ENCODE measurements at regions not wholly inside any gene's neighbourhood (a gene's known extent, or its start where the extent isn't known, plus 50 kb on each side); places are given as distances from the start of the nearest gene placed in this dataset.
"Not testable (repeated sequence)": the region's sequence is repeated elsewhere in the genome, so short reads cannot be mapped to it uniquely, and the experiment has no call there.

DNA sequence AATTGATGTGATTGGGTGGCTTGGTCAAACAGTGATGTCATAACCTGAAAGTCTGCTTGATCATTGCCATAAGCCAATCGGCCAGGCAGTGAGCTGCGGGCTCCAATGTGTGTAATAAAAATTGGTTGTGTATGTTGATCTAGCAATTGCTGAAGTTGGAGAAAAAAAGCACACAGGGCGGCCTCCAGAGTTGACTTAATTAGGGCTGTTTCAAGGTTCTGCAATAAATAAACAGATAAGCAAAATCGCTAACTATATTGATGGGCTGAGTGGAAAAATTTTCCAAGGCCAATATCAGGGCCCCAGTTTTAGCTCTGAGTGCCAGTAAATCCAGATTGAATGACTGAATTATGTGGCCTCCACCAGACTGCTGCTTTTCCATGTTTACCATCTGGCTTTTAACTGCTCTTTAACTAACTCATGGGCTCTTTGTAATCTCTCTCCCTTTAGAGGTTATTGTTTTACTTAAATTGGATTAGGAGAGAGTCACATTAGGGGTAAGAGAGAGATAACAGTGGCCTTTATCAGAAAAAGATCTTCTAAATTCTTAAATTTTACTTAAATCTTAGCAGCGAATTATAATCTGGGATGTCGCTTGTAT, 160.6 kb upstream of the WDFY3 start:
- Mint-ChIP-seq H3K4me3 (no peak overlapping the region), H3K4me1 (ENCODE audit: low read depth) (no peaks in the 10 kb centered on the region), H3K27ac (no peak overlapping the region), H3K9me3 (no peaks in the 10 kb centered on the region), H3K36me3 (ENCODE audit: low read depth) (no peaks in the 10 kb centered on the region), H3K27me3 (ENCODE audit: low read depth) (no peaks in the 10 kb centered on the region)

DNA sequence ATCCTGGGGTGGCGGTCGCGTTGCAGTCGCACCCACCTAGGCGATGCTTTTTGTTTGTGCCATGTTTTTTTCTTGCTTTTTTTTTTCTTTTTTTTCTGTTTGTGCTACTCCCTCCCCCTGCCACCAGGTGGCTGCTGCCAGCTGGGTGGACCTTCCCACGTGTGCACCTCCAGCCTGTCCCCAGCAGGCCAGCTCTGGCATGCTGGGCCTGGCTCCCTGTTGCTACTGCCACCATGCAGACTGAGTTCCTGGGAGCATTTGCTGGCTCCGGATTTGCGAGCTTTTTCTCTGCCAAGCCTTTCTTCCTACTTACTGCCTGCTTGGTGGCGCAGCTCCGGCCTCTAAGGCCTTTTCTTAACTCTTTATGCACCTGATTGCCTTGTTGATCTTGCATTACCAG, 161.2 kb upstream of the WDFY3 start:
- Mint-ChIP-seq H3K4me3 (no peak overlapping the region), H3K27ac (no peak overlapping the region), H3K36me3 (ENCODE audit: low read depth) (no peaks in the 10 kb centered on the region), H3K9me3 (no peaks in the 10 kb centered on the region), H3K4me1 (ENCODE audit: low read depth) (no peaks in the 10 kb centered on the region), H3K27me3 (ENCODE audit: low read depth) (no peaks in the 10 kb centered on the region)

DNA sequence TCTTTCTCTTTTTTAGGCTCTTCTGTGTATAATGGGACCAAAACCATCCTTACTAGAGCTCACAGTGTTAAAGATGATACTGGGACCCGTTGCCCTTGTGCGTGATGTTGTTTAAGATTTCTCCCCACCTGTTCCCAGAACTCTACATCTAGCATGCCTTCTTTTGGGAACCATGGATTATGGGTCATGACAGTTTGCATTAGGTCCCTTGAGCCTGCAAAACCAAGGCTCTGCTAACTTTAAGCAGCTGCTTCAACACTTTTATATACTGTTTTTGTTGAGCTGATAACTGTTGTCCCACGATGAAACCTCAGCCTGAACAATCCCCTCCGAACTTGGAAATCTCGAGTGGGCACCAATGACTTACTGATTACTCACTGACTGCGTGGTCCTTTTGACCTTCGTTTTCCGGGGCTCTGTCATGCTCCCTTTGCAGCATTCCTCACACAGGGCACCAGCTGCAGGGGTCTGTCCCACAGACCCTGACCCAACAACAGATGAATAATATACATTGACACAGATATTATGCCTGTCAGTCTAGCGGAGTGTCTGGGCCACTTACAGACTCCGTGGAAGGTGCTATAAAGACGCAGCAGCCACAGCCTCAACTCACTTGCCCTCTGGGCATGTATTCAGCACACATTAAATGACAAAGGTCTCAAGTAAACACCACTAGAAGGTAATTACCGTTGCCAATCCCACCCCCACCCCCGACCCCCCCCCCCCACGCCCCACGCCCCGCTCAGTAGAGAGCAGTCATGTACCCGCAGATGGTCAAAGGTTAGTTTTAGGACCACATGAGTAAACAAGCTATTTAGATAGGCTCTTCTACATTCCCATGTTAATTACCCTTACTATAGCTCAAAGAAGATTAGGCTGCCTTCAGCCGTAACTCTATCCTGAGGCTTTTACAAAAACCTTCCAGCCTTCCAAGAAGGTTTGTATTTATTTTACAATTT, 162.0 kb upstream of the WDFY3 start:
- H3K4me3 Mint-ChIP-seq = no peak overlapping the region
- no peaks in the 10 kb centered on the region for H3K27me3 Mint-ChIP-seq (ENCODE audit: low read depth)
- H3K4me1 Mint-ChIP-seq (ENCODE audit: low read depth) = no peaks in the 10 kb centered on the region
- H3K27ac Mint-ChIP-seq = no peak overlapping the region
- H3K36me3 Mint-ChIP-seq (ENCODE audit: low read depth) = no peaks in the 10 kb centered on the region
- H3K9me3 Mint-ChIP-seq = no peaks in the 10 kb centered on the region

DNA sequence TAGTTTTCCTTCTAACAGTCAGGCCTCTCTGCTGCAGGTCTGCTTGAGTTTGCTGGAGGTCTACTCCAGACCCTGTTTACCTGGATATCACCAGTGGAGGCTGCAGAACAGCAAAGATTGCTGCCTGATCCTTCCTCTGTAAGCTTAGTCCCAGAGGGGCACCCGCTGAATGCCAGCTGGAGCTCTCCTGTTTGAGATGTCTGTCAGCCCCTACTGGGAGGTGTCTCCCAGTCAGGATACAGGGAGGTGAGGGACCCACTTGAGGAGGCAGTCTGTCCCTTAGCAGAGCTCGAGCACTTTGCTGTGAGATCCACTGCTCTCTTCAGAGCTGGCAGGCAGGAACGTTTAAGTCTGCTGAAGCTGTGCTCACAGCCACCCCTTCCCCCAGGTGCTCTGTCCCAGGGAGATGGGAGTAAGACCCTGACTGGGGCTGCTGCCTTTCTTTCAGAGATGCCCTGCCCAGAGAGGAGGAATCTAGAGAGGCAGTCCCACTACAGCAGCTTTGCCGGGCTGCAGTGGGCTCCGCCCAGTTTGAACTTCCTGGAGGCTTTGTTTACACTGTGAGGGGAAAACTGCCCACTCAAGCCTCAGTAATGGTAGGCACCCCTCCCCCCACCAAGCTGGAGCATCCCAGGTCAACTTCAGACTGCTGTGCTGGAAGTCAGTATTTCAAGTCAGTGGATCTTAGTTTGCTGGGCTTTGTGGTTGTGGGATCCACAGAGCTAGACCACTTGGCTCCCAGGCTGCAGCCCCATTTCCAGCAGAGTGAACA, 163.1 kb upstream of the WDFY3 start:
- not testable (repeated sequence) for H3K36me3 Mint-ChIP-seq (ENCODE audit: low read depth); H3K27me3 Mint-ChIP-seq (ENCODE audit: low read depth); H3K27ac Mint-ChIP-seq; H3K4me3 Mint-ChIP-seq; H3K9me3 Mint-ChIP-seq; H3K4me1 Mint-ChIP-seq (ENCODE audit: low read depth)

DNA sequence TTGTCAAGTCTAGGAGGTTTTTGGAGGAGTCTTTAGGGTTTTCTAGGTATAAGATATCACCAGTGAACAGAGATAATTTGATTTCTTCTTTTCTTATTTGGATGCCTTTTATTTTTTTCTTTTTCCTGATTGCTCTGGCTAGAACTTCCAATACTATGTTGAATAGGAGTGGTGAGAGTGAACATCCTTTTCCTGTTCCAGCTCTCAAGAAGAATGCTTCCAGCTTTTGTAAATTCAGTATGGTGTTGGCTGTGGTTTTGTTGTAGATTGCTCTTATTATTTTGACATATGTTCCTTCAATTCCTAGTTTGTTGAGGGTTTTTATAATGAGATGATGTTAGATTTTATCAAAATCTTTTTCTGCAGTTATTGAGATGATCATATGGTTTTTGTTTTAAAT, 165.6 kb upstream of the WDFY3 start:
- Mint-ChIP-seq H3K9me3 (no peaks in the 10 kb centered on the region), H3K27me3 (ENCODE audit: low read depth) (no peaks in the 10 kb centered on the region), H3K4me1 (ENCODE audit: low read depth) (no peaks in the 10 kb centered on the region), H3K36me3 (ENCODE audit: low read depth) (no peaks in the 10 kb centered on the region), H3K4me3 (no peak overlapping the region), H3K27ac (no peak overlapping the region)

DNA sequence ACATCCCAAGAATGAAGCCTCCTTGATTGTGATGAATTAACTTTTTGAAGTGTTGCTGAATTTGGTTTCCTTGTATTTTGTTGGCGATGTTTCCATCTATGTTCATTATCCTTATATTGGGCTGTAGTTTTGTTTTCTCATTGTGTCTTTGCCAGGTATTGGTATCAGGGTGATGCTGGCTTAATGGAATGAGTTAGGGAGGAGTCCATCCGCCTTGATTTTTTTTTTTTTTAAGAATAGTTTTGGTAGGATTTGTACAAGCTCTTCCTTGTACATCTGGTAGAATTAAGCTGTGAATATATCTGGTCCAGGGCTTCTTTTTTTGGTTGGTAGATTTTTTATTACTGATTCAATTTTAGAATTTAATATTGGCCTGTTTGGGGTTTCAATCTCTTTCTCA, 166.1 kb upstream of the WDFY3 start:
- H3K27me3 Mint-ChIP-seq (ENCODE audit: low read depth) = no peaks in the 10 kb centered on the region
- H3K36me3 Mint-ChIP-seq (ENCODE audit: low read depth) = no peaks in the 10 kb centered on the region
- H3K4me1 Mint-ChIP-seq (ENCODE audit: low read depth) = no peaks in the 10 kb centered on the region
- no peaks in the 10 kb centered on the region for H3K9me3 Mint-ChIP-seq
- no peak overlapping the region for H3K4me3 Mint-ChIP-seq
- no peak overlapping the region for H3K27ac Mint-ChIP-seq

DNA sequence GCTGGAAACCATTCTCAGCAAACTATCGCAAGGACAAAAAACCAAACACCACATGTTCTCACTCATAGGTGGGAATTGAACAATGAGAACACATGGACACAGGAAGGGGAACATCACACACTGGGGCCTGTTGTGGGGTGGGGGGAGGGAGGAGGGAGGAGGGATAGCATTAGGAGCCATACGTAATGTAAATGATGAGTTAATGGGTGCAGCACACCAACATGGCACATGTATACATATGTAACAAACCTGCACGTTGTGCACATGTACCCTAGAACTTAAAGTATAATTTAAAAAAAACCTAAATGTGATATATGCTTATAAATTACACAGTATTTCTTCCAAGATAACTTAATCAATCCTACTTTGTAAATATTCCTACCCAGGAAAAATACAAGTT, 173.3 kb upstream of the WDFY3 start:
- H3K36me3 Mint-ChIP-seq (ENCODE audit: low read depth); H3K4me3 Mint-ChIP-seq; H3K9me3 Mint-ChIP-seq; H3K27ac Mint-ChIP-seq; H3K27me3 Mint-ChIP-seq (ENCODE audit: low read depth); H3K4me1 Mint-ChIP-seq (ENCODE audit: low read depth): not testable (repeated sequence)

DNA sequence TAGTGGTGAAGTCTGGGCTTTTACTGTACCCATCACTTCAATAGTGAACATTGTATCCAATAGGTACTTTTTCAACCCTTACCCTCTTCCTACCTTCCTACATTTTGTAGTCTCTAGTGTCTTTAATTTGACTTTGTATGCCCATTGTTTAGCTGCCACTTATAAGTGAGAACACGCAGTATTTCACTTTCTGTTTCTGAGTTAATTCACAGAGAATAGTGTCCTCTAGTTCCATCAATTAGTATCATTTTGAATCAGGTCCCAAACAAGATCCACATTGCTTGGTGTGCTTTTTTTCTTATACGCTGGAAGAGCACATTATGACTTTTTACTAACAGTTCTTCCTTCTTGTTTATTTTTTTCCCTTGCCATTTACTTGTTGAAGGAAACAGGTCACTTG, 176.0 kb upstream of the WDFY3 start:
- Mint-ChIP-seq H3K9me3 (no peaks in the 10 kb centered on the region), H3K27ac (no peak overlapping the region), H3K4me3 (no peak overlapping the region), H3K36me3 (ENCODE audit: low read depth) (no peaks in the 10 kb centered on the region), H3K27me3 (ENCODE audit: low read depth) (peaks cover under 1% of the 10 kb centered on the region), H3K4me1 (ENCODE audit: low read depth) (peaks cover under 1% of the 10 kb centered on the region)

DNA sequence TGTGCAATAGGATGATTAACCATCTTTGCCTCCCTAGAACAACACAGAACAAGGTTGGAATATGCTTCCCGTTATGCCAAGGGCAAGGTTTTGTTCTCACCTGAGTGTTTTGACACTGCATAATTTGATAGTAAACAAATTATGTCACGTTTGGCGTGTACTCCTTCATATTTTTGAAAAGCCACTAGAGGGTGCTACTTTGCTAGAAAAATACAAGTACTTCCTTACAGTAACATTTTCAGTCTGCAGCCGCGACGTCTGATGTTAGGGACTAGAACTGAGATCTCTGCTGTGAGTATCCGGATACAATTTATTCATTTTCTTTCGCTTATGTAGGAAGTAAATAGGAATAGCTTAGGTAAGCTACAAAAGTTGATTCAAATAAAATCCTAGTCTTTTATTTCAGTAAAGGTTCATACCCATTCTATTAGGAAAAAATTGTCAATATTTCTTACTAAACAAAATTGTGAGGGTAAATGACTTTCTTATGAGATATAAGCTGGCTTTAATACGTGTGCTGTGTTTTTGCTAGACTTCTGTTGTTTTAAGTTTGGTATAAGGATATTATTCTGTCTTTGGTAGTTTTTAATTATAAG, 181.1 kb upstream of the WDFY3 start:
- no peaks in the 10 kb centered on the region for H3K9me3 Mint-ChIP-seq
- H3K27ac Mint-ChIP-seq = no peak overlapping the region
- peaks cover 9% of the 10 kb centered on the region for H3K27me3 Mint-ChIP-seq (ENCODE audit: low read depth)
- no peak overlapping the region for H3K4me3 Mint-ChIP-seq
- peaks cover 3% of the 10 kb centered on the region for H3K4me1 Mint-ChIP-seq (ENCODE audit: low read depth)
- H3K36me3 Mint-ChIP-seq (ENCODE audit: low read depth) = no peaks in the 10 kb centered on the region

DNA sequence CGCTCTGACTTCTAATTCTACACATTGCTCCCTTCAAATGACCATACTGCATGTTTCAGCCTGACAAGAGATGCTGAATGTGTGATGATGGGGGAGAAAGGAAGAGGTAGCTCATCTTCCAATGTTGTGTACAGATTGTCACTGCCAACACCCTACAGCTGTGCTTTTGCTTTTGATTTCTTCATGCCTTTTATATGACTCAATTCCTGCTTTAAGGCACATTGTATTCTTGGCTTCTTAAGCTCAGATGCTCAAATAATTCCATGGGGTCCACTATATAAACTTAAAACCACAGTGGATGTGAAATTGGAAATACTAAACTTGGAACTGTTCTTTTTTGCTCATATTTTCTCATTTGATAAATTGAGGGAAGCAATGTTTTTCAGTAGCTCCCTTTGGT, 183.2 kb upstream of the WDFY3 start:
- no peak overlapping the region for H3K4me3 Mint-ChIP-seq
- H3K4me1 Mint-ChIP-seq (ENCODE audit: low read depth) = peaks cover 3% of the 10 kb centered on the region
- H3K27ac Mint-ChIP-seq = no peak overlapping the region
- peaks cover 9% of the 10 kb centered on the region for H3K27me3 Mint-ChIP-seq (ENCODE audit: low read depth)
- H3K9me3 Mint-ChIP-seq = no peaks in the 10 kb centered on the region
- H3K36me3 Mint-ChIP-seq (ENCODE audit: low read depth) = no peaks in the 10 kb centered on the region

DNA sequence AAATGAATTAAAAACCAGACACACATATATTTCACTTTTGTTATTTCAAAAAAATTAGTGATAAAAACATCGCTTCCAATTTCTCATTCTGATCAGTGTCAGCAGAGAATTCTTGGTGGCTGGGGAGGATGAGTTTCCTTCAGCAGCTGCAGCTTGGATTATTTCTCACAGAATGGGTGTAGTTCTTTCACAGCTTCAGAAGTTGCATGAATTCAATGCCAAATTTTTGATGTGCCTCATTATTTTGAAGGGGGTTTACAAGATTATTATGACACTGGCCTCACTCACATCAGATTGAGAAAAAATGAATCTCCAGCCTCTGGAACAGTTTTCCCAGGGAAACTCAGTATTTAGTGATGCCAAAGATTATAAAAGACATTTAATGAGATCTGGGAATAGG, 184.9 kb upstream of the WDFY3 start:
- H3K36me3 Mint-ChIP-seq (ENCODE audit: low read depth) = no peaks in the 10 kb centered on the region
- H3K27ac Mint-ChIP-seq = no peak overlapping the region
- peaks cover 3% of the 10 kb centered on the region for H3K4me1 Mint-ChIP-seq (ENCODE audit: low read depth)

DNA sequence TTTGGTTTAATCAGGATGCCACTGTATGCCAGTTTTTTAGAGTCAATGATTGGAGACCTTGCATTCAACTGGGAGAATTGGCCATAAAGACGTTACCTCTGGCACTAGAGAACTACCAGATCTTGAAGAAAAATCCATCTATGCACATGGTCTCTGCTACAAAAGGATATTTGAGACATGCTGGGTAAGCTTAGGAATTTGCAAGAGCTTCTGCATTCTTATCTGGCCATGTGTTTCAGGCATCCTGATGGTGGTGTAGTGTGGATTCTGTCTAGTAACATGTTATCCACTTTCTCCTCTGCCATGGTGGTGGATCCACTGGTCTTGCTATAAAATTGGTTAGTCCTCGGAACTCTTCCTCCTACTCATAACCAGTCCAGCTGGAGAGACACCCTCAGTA, 185.3 kb upstream of the WDFY3 start:
- Mint-ChIP-seq H3K27me3 (ENCODE audit: low read depth) (peaks cover 9% of the 10 kb centered on the region), H3K9me3 (no peaks in the 10 kb centered on the region), H3K36me3 (ENCODE audit: low read depth) (no peaks in the 10 kb centered on the region)

More for the DNA sequence above, 184.9 kb upstream of the WDFY3 start:
- H3K27me3 Mint-ChIP-seq (ENCODE audit: low read depth) = peaks cover 9% of the 10 kb centered on the region
- no peaks in the 10 kb centered on the region for H3K9me3 Mint-ChIP-seq
- no peak overlapping the region for H3K4me3 Mint-ChIP-seq

DNA sequence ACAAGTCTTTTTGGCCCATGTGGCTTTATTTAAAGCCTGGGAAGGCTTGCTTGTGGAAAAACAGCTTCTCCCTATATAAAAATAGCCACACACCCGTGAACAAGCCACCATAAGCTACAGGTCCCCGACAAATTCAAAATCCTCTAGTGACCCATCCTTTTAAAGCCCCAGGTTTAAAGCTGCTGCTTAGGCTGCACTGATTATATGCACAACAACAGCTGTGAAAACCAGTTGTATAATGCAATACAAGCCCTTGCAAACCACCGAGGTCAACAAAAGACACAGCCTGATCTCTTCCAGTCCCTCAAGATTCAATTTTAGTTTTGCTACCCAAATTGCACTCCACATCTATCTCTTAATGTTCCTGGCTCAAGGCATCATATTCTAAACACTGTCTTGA, 186.0 kb upstream of the WDFY3 start:
- Mint-ChIP-seq H3K27ac (no peak overlapping the region), H3K4me1 (ENCODE audit: low read depth) (peaks cover 2% of the 10 kb centered on the region), H3K9me3 (no peaks in the 10 kb centered on the region), H3K27me3 (ENCODE audit: low read depth) (peaks cover 8% of the 10 kb centered on the region), H3K4me3 (no peak overlapping the region), H3K36me3 (ENCODE audit: low read depth) (no peaks in the 10 kb centered on the region)

More for the DNA sequence above, 185.3 kb upstream of the WDFY3 start:
- Mint-ChIP-seq H3K4me1 (ENCODE audit: low read depth) (peaks cover 3% of the 10 kb centered on the region), H3K27ac (no peak overlapping the region), H3K4me3 (no peak overlapping the region)

DNA sequence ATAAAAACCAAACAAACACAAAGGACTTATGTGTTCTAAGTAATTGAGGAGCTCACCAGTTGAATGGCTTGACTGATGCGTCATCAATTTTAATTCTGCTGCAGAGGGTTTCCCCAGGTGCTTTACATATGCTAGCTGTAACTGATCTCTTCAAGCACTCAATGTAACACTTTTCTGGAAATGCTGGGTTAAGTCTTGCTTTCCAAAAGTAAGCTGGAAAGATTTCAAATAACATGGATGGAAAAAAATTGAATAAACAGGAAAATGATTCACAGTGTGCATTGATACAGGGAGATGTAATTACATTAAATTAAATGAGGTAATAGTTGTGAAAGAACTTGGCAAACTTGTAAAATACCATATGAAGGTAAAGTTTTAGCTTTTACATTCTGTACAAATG, 186.7 kb upstream of the WDFY3 start:
- Mint-ChIP-seq H3K4me1 (ENCODE audit: low read depth) (no peaks in the 10 kb centered on the region), H3K9me3 (no peaks in the 10 kb centered on the region), H3K27ac (no peak overlapping the region), H3K4me3 (no peak overlapping the region), H3K36me3 (ENCODE audit: low read depth) (no peaks in the 10 kb centered on the region), H3K27me3 (ENCODE audit: low read depth) (peaks cover under 1% of the 10 kb centered on the region)
